Epidermal melanocyte (primary cell): ENCODE measurements at regions not wholly inside any gene's neighbourhood (a gene's known extent, or its start where the extent isn't known, plus 50 kb on each side); places are given as distances from the start of the nearest gene placed in this dataset.

Source experiments
- DNase-seq: peaks from one replicate; pipeline ENCODE4 v3.0.0; 2011; ENCODE audit warnings: low spot score; ENCODE audit not compliant: insufficient read length

DNA sequence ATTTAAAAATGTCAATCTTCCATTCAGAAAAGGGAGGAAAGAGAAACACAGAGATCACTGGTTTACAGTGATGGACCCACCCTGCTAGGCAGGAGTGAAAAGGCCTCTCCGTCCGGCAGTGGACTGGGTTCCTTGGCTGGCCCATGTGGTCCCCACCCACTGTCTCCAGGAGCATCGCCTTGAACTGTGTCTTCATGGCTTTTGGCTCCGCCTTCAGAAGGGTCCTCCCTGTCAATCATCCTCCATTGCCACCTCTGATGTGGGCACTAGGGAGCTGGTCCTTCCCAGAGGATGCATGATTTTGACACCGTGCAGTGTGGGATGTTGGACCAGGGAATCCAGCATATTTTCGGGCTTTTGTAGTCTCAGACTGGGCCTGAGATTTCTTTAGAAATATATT is 58.2 kb upstream of the B3GAT1 start:
- DNase-seq: no peak

DNA sequence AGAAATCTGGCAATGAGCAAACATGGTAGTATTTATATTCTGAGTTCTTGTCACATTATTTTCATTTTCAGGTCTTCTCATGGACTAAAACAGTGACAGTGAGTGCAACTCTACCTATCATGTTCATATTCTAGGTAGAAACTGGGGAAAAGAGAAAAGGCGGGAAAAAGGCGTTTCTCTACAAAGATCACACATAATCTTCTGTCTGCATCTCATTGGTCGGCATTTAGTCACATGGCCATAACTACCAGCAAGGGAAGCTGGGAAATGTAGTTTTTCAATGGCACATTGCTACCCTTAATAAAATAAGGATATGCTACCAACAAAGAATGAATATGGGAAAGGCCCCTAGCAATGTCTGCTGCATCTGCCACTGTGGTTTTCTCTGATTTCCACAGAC is 57.6 kb upstream of the B3GAT1 start:
- DNase-seq: no peak

DNA sequence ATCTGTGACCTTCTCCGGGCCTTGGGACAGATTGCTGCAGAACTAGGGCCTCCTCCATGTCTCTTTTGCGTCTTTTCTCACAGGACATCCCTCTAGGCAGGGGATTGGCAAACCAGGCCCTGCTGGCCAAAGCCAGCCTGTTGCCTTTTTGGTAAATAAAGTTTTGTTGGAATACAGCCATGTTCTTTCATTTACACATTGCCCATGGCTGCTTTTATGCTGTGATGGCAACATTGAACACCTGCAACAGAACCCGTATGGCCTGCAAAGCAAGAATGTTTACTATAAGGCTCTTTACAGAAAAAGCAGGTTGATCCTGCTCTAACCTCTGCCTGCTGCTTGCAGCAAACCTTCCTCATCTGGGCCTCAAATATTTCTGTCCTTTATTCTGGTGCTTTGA is 56.8 kb upstream of the B3GAT1 start:
- no peak for DNase-seq

DNA sequence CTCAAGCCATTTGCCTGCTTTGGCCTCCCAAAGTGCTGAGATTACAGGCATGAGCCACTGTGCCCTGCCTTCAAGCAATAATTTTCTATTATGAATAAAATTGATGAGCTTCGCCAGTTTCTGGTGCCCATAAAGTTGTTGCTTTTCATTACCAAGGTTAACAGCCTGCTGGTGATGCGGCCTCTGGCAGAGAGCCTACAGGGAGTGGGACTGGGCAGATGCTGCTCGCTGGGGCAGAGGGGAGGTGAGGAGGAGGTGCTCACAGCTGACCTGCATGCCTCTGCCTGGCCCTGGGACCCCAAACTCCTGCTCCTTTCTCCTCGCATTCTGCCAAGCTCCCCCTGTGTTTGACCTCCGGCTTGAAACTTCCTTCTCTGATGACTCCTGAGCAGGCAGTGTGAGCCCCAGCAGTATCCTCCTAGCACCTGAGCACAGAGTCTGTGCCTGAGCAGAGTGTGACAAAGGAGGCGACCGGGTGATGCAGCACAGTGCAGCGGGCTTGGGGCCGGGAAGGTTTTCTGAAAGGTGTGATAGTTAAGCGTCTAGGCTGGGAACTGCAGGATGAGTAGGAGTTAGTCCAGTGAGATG is 56.1 kb upstream of the B3GAT1 start:
- no peak for DNase-seq

DNA sequence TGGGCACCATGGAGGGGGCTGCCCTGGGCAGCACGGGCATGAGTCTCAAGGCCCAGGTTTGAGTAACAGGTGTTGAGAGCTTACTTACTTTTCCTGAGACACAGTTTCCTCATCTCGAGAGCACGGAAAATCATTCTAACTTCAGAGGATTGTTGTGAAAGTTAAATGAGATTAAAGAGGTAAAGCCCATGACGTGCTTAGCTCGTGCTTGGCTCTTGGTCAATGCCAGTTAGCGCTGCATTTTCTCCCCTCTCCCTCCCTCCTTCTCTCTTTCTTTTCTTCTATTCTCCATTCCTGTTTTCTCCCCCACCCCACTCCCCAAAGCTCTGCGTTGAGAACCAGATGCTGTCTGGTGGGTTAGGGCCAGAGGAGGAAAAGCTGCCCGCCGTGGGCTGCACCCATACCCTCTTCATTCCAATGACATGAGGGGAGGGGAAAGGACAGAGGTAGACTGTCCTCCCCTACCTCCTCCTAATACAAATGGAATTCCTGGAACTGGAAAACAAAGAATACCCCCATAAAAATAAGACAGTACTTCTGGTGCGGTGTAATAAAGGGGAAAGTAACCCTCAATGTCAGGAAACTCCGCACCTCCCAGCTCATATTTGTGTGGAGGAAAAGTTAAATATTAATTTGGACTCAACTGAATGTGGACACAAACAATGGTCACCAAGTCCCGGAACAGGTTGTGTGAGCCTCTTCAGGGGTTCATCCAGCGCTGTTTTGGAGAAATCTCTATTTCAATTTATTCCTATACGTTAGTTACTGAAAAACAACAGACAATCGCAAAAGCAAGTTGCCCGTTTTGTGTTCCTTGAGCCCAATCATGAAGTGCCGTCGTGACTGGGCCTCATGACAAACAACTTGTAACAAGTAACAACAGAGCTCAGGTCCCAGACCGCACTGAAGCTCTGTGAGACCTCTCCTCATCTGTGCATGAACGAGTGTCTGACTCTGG is 54.8 kb upstream of the B3GAT1 start:
- no peak for DNase-seq

DNA sequence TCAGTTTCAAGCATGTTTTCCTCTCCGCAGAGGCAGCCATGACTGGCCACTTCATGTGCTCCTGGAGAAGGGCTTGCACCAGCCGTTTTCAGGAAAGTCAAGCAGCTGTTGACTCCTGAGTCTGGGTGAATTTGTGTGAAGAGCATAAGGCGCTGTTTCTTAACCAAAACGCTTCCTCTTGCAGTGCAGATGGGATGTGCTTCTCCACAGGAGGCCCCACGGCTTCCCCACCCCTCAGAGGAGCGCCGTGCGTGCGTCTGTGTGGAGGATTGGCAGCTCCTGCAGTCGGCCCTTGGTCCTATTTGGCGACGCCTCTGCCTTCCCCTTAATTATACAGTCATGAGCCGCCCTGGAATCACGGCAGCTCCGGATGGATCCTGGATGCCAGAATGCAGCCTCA is 54.1 kb upstream of the B3GAT1 start:
- no peak for DNase-seq

DNA sequence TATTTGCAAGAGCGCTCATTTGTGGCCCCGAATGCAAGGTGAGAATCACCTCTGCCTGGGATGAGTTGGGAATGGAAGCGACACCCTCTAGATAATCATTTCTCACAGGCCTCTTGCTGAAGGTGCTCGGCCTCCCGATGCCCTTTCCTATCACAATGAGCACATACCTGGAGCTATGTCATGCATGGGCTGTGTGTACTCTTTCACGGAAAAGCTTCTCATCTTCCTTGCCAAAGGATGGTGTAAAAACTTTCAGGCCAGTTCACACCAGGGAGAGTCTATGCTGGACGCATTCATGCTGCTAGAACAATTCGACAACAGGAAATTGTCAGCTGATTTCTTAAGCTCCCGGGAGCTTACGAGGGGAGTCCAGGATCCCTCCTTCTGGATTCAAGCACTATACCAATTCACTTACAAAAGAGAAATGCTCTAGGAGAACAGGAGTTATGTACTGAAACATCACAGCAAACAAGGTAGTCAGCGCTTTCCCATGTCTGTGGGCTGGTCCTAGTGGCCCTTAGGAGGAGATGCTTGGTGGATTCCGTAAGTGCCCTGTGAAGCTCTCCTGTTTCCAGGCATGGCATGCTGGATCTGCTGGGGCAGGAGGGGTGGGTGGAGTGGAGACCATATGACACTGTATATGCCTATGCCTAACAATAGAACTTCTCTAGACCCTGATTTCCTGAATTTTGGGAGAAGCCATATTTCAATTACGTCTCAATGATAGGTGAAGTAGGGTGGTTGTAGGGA is 53.1 kb upstream of the B3GAT1 start:
- no peak for DNase-seq

DNA sequence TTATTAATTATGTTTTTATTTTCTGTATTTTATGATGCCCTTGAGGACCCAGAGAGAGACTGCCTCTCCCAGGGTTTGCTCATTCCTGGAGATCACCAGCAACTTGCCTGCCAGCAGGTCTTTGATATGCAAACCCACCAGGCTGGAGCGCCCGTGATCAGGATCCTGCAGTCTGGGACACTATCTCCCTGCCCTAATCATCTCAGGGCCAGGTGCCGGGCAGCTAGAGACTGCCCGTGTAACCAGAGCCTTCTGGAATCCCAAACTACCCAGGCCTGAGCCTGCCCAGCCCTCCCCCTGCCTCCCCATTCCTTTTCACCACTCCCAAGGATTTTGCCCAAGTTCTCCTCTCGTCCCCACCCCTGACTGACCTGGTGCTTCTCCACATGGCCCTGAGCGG is 52.2 kb upstream of the B3GAT1 start:
- DNase-seq: no peak

DNA sequence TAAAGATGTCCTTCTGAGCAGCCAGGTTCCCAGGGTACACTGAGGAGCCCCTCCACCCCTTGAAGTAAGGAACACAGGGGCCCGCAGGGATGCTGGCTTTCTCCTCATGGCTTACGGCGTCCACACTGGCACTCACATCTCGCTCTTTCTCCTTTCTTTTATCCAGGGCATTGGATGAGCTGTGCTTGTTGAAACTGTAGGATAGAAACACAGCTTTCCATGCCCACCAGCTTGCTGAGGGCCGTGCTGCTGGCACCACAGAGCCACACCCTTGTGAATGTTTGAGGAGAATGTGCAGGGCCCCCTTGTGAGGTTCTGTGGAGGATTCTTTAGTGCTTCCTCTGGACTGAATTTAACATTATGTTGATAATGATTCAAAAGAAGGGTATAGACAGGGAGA is 51.7 kb upstream of the B3GAT1 start:
- no peak for DNase-seq
